ENCODE measurements at regions not wholly inside any gene's neighbourhood (a gene's known extent, or its start where the extent isn't known, plus 50 kb on each side); places are given as distances from the start of the nearest gene placed in this dataset.

DNA sequence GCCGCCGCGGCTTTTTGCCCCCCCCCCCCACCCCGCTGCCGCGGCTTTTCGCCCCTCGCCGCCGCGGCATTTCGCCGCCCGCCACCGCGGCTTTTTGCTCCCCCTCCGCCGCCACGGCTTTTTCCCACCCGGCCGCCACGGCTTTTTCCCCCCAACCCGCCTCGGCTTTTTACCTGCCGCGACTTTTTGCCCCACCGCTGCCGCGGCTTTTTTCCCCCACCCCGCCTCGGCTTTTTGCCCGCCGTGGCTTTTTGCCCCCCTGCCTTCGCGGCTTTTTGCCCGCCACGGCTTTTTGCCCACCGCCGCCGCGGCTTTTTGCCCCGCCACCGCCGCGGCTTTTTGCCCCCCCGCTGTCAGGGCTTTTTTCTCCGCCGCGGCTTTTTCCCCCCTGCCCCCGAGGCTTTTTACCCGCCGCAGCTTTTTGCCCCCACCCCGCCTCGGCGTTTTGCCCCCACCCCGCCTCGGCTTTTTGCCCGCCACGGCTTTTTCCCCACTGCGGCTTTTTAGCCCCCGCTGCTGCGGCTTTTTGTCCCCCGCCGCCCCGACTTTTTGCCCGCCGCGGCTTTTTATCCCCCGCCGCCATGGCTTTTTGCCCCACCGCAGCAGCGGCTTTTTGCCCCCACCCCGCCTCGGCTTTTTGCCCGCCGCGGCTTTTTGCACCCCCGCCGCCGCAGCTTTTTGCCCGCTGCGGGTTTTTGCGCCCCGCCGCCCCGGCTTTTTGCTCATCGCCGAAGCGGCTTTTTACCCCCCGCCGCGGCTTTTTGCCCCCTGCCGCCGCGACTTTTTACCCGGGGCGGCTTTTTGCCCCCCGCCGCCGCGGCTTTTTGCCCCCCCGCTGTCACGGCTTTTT lies 527.8 kb upstream of the WSB1 start:
- ATAC-seq (ENCODE audit: insufficient read depth, low FRiP score): no peak
- no peaks in the 10 kb centered on the region for H3K36me3 ChIP-seq (ENCODE audit: control insufficient read depth in 4 of 4, insufficient read depth in 4 of 4, low read length in 4 of 4)
- DNase-seq: no peak
- no peaks in the 10 kb centered on the region for H3K27me3 ChIP-seq (ENCODE audit: control insufficient read depth in 3 of 3, insufficient read depth in 3 of 3, low read length in 2 of 3)
- H3K9ac ChIP-seq (ENCODE audit: insufficient read depth in 1 of 2, low read length in 2 of 2): no peak overlapping the region
- WGBS, 2 donors: 48 to 61% methylated on average over 97 to 103 of the region's 103 CpGs
- H3K9me3 ChIP-seq (ENCODE audit: control insufficient read depth in 4 of 4, insufficient read depth in 3 of 4, low read length in 3 of 4): no peaks in the 10 kb centered on the region
- no peak overlapping the region for H3K27ac ChIP-seq (ENCODE audit: low read depth in 1 of 2, low read length in 1 of 2)
- no peak for TF ChIP-seq CTCF (IDR thresholded peaks at IDR 0.05; ENCODE audit: control extremely low read depth, extremely low read depth)
- no peak overlapping the region for H3K4me3 ChIP-seq
- no peaks in the 10 kb centered on the region for H3K4me1 ChIP-seq (ENCODE audit: control insufficient read depth in 5 of 5, insufficient read depth in 5 of 5, low read length in 5 of 5)

DNA sequence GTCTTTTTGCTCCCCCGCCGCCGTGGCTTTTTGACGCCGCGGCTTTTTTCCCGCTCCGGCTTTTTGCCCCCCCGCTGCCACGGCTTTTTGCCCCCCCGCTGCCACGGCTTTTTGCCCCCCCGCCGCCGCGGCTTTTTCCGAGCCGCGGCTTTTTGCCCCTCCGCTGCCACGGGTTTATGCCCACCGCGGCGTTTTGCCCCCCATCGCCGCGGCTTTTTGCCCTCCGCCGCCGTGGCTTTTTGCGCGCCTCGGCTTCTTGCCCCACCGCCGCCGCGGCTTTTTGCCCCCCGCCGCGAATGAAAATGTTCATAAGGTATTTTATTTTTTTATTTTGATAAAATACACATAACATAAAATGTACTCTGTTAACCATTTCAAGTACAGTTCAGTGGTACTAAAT lies 527.2 kb upstream of the WSB1 start:
- no peaks in the 10 kb centered on the region for H3K9me3 ChIP-seq (ENCODE audit: control insufficient read depth in 4 of 4, insufficient read depth in 3 of 4, low read length in 3 of 4)
- TF ChIP-seq CTCF (IDR thresholded peaks at IDR 0.05; ENCODE audit: control extremely low read depth, extremely low read depth): no peak
- no peak overlapping the region for H3K4me3 ChIP-seq
- 52 to 65% methylated on average over 40 of the region's 40 CpGs for WGBS, 2 donors
- no peak overlapping the region for H3K27ac ChIP-seq (ENCODE audit: low read depth in 1 of 2, low read length in 1 of 2)
- H3K27me3 ChIP-seq (ENCODE audit: control insufficient read depth in 3 of 3, insufficient read depth in 3 of 3, low read length in 2 of 3): no peaks in the 10 kb centered on the region
- no peak for ATAC-seq (ENCODE audit: insufficient read depth, low FRiP score)
- no peaks in the 10 kb centered on the region for H3K36me3 ChIP-seq (ENCODE audit: control insufficient read depth in 4 of 4, insufficient read depth in 4 of 4, low read length in 4 of 4)
- no peak overlapping the region for H3K9ac ChIP-seq (ENCODE audit: insufficient read depth in 1 of 2, low read length in 2 of 2)
- DNase-seq: no peak
- H3K4me1 ChIP-seq (ENCODE audit: control insufficient read depth in 5 of 5, insufficient read depth in 5 of 5, low read length in 5 of 5): no peaks in the 10 kb centered on the region

- Histone ChIP-seq H3K27me3 (ENCODE audit: control insufficient read depth in 3 of 3, insufficient read depth in 3 of 3, low read length in 2 of 3) (peaks cover 0 to 10% (median 0%) of the 10 kb centered on the region in 3 donors), H3K9ac (ENCODE audit: insufficient read depth in 1 of 2, low read length in 2 of 2) (no peak overlapping the region), H3K9me3 (ENCODE audit: control insufficient read depth in 4 of 4, insufficient read depth in 3 of 4, low read length in 3 of 4) (peaks cover 0 to 23% (median 1%) of the 10 kb centered on the region in 4 donors), H3K27ac (ENCODE audit: low read depth in 1 of 2, low read length in 1 of 2) (no peak overlapping the region), H3K36me3 (ENCODE audit: control insufficient read depth in 4 of 4, insufficient read depth in 4 of 4, low read length in 4 of 4) (no peaks in the 10 kb centered on the region), H3K4me3 (no peak overlapping the region), H3K4me1 (ENCODE audit: control insufficient read depth in 5 of 5, insufficient read depth in 5 of 5, low read length in 5 of 5) (no peaks in the 10 kb centered on the region)
- ATAC-seq (ENCODE audit: insufficient read depth, low FRiP score) (no peak), DNase-seq (no peak)
- WGBS, 2 donors: 59 to 71% methylated on average over 104 to 118 of the region's 118 CpGs
- TF ChIP-seq CTCF (IDR thresholded peaks at IDR 0.05; ENCODE audit: control extremely low read depth, extremely low read depth): no peak
Observed at GRCh38 chr17:26773189-26774188, 520.4 kb upstream of the WSB1 start.
